RWPE1 (cell line): ENCODE measurements at regions not wholly inside any gene's neighbourhood (a gene's known extent, or its start where the extent isn't known, plus 50 kb on each side); places are given as distances from the start of the nearest gene placed in this dataset.

Experiments used
- CTCF ChIA-PET: fragments of 350-600 bp; sonication (Branson Sonifier 250); formaldehyde crosslinking; extraction: SDS; loops from one replicate; lab custom pipeline; 2021; lab: Yijun Ruan, JAX
- POLR2A ChIA-PET: fragments of 400-600 bp; formaldehyde crosslinking; extraction: SDS; loops from one replicate; lab custom pipeline; 2020; ENCODE audit warnings: antibody characterized with exemption; ENCODE audit not compliant: low non-redundant PET; lab: Yijun Ruan, JAX
- DNase-seq: peaks from one replicate; pipeline ENCODE4 v3.0.0; 2012; ENCODE audit warnings: low spot score
- H3K27ac ChIP-seq: fragments of 450-650 bp; 2 replicates; pipeline ENCODE4 v1.5.1; 2017
- CTCF ChIP-seq: fragments of 450-650 bp; conservative IDR thresholded peaks from 2 replicates; pipeline ENCODE4 v1.5.1; 2017; ENCODE audit warnings: low read depth, mild to moderate bottlenecking

- POLR2A ChIA-PET: no interaction called here
- no peak for DNase-seq
- TF ChIP-seq CTCF: no peak
- H3K27ac ChIP-seq: no peak overlapping the region
- CTCF ChIA-PET: no interaction called here
These were observed 834.0 kb downstream of the DACH1 start for GRCh38 chr13:71033026-71033425.

GRCh38 chr13:71030784-71031183 lies 836.2 kb downstream of the DACH1 start:
- no peak for TF ChIP-seq CTCF
- ChIA-PET POLR2A (no interaction called here), CTCF (no interaction called here)
- H3K27ac ChIP-seq: no peak overlapping the region
- no peak for DNase-seq

GRCh38 chr13:71028884-71029283 lies 838.1 kb downstream of the DACH1 start:
- ChIA-PET POLR2A (no interaction called here), CTCF (interaction anchor here (0.6 kb wide), 1 partner anchor 22 kb away, joined by 3 read pairs; no protein-coding TSS in a partner anchor)
- TF ChIP-seq CTCF: no peak
- no peak overlapping the region for H3K27ac ChIP-seq
- no peak for DNase-seq

GRCh38 chr13:71021825-71022422 lies 845.1 kb downstream of the DACH1 start:
- POLR2A ChIA-PET: no interaction called here
- DNase-seq: no peak
- no peak for TF ChIP-seq CTCF
- CTCF ChIA-PET: no interaction called here
- H3K27ac ChIP-seq: no peak overlapping the region

GRCh38 chr13:71018995-71019394 lies 848.0 kb downstream of the DACH1 start:
- POLR2A ChIA-PET: no interaction called here
- CTCF ChIA-PET: interaction anchor here (0.6 kb wide), 1 partner anchor 58 kb away, joined by 3 read pairs; no protein-coding TSS in a partner anchor
- no peak for TF ChIP-seq CTCF
- no peak for DNase-seq
- H3K27ac ChIP-seq: no peak overlapping the region

- CTCF ChIA-PET: no interaction called here
These were observed 848.5 kb downstream of the DACH1 start for GRCh38 chr13:71018544-71018943.

More at GRCh38 chr13:71018544-71018943, 848.5 kb downstream of the DACH1 start:
- POLR2A ChIA-PET: no interaction called here
- TF ChIP-seq CTCF: no peak
- H3K27ac ChIP-seq: no peak overlapping the region
- no peak for DNase-seq
